Lower leg skin (tissue), 3 donors: ENCODE measurements at regions not wholly inside any gene's neighbourhood (a gene's known extent, or its start where the extent isn't known, plus 50 kb on each side); places are given as distances from the start of the nearest gene placed in this dataset.

Source experiments
- POLR2A ChIP-seq, 2 donors: fragments of 450-650 bp; IDR thresholded peaks; one replicate each; pipeline ENCODE4 v1.6.1; 2016 to 2017; ENCODE audit warnings: antibody characterized with exemption in 2 of 2, mild to moderate bottlenecking in 1 of 2, moderate library complexity in 1 of 2
- TF ChIP-seq, protein P1 (sequence below), 3 donors: fragments of 450-650 bp; IDR thresholded peaks; one replicate each; pipeline ENCODE4 v1.5.1; 2016; ENCODE audit warnings: antibody characterized with exemption in 3 of 3, mild to moderate bottlenecking in 3 of 3, moderate library complexity in 2 of 3

DNA sequence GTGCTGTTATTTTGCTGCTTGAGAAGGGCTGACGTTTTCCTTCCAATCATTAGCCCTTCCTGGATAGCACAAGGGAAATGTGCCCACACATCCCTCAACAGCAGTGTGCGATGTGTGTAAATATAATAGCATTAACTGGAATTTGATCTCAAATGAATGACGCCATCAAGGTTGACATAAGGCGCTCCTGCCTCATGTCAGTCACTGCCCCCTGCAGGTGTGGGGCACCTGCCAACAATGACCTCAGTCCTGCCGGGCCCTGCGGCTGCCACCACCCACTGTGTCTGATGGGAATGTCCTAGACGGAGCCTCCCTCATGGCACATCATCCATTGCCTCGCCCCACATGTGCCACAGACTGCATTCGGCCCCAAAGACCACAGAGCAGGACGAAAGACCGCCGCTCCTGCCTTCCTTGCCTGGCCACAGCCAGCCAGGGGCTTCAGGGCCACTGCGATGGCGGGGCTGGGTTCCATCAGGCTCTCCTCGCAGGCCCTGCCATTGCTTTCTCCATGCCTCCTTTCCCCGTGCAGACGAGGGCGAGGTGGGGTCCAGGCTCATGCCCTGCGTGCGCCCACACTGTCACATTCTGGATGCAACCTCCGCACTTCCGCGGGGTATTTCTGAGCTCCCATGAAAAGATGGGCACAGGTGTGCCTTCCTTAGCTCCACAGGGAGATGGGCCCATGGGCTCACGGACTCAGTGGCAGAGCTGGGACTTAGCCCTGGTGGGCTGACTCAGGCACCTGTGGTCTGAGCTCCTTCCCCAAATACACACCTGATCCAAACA, 146.7 kb downstream of the SOX1 start:
- TF ChIP-seq, protein P1, sequence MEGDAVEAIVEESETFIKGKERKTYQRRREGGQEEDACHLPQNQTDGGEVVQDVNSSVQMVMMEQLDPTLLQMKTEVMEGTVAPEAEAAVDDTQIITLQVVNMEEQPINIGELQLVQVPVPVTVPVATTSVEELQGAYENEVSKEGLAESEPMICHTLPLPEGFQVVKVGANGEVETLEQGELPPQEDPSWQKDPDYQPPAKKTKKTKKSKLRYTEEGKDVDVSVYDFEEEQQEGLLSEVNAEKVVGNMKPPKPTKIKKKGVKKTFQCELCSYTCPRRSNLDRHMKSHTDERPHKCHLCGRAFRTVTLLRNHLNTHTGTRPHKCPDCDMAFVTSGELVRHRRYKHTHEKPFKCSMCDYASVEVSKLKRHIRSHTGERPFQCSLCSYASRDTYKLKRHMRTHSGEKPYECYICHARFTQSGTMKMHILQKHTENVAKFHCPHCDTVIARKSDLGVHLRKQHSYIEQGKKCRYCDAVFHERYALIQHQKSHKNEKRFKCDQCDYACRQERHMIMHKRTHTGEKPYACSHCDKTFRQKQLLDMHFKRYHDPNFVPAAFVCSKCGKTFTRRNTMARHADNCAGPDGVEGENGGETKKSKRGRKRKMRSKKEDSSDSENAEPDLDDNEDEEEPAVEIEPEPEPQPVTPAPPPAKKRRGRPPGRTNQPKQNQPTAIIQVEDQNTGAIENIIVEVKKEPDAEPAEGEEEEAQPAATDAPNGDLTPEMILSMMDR (IDR thresholded peaks at IDR 0.05), result no peak
- no peak for TF ChIP-seq POLR2A (IDR thresholded peaks at IDR 0.05)
